ENCODE measurements at regions not wholly inside any gene's neighbourhood (a gene's known extent, or its start where the extent isn't known, plus 50 kb on each side); places are given as distances from the start of the nearest gene placed in this dataset.
"Not testable (repeated sequence)": the region's sequence is repeated elsewhere in the genome, so short reads cannot be mapped to it uniquely, and the experiment has no call there.

DNA sequence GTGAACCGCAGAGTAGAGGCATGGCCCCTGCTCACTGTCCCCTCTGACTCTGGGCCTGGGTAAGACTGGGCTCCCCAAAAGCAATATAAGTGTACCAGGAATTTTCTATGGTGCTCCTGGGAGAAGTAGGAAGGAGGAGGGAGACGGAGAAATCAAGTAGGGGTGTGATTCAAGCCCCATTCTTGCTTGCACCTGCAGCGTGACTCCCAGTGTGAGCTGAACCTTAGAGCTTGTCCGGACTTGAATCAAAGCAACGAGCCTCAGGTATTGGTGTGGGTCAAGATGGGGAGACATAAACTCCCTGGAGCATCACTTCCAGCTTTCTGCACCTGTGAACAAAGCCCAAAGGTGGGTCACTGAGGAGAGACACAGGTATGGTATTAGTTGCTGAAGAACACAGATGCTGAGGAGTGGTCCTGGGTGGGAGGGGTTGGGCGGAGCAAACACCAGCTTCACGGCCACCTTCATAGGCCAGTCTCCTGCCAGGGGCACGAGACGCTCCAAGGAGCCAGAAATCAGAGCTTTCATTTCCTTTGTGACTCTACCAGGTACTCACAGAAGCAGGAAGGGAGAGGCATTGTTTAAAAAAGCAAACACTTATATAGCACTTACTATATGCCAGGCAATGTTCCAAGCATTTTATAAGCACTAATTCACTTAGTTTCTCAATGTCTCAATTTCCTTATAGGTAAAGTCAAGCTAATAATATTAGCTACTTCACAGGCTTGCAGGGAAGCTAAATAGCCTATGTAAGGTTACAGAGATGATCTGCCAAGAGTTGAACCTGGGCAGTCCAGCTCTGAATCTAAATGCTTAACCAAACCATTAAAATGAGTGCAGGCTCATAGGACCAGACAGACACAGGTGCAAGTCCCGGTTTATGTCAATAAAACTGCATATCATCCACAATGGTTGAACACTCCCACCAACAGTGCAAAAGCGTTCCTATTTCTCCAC is 775.3 kb downstream of the UQCRFS1 start:
- no peak overlapping the region for H3K4me3 Mint-ChIP-seq
- peaks cover 38 to 53% of the 10 kb centered on the region in 2 donors for H3K4me1 Mint-ChIP-seq (ENCODE audit: low read depth in 2 of 2)
- ATAC-seq (no peak), DNase-seq (ENCODE audit: low spot score) (no peak)
- no peak overlapping the region for H3K27ac Mint-ChIP-seq
- H3K9me3 Mint-ChIP-seq, result no peaks in the 10 kb centered on the region
- H3K27me3 Mint-ChIP-seq, result no peaks in the 10 kb centered on the region
- no peaks in the 10 kb centered on the region for H3K36me3 Mint-ChIP-seq

- no peak for DNase-seq (ENCODE audit: low spot score)
- Mint-ChIP-seq H3K9me3 (no peaks in the 10 kb centered on the region), H3K36me3 (no peaks in the 10 kb centered on the region), H3K4me1 (ENCODE audit: low read depth in 2 of 2) (peaks cover 43 to 53% of the 10 kb centered on the region in 2 donors), H3K27me3 (no peaks in the 10 kb centered on the region), H3K27ac (peak overlapping the region in 1 of 2 donors; percentile 56), H3K4me3 (peak overlapping the region; percentile 2)
- no peak for ATAC-seq
Measured at GRCh38 chr19:28436320-28436719, 776.6 kb downstream of the UQCRFS1 start.

DNA sequence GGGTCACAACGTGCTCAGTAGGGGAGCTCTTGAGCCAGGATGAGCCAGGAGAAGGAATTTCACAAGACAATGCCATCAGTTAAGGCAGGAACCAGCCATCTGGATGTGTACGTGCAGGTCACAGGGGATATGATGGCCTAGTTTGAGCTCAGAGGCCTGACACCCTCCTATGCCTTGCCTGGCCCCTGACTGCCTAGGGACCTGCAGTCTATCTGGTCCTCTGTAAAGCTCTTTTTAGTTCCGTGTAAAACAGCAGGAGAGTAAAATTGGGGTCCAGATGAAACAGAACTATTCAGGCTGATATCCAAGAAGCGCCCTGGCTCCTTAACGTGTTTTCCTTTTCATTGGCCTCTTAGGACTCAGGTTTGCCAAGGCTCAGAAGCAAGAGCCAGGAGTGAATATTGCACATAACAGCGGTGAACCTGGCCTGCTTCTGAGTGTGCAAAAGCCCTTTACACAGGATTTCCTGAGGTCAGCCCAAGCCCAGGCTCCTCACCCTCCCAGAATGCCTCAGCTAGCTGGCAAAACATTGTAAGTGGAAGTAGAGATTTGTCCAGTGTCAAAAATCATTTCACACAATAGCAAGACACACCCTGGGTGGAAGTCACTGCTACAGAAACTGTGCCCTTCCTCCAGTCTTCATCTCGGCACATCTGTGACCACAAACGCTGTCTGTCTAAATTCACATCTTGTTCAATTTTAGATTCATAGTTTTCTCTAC is 777.2 kb downstream of the UQCRFS1 start:
- no peaks in the 10 kb centered on the region for H3K9me3 Mint-ChIP-seq
- no peaks in the 10 kb centered on the region for H3K27me3 Mint-ChIP-seq
- ATAC-seq (peak; percentile 31 to 68), DNase-seq (ENCODE audit: low spot score) (no peak)
- H3K36me3 Mint-ChIP-seq, result no peaks in the 10 kb centered on the region
- peaks cover 43 to 53% of the 10 kb centered on the region in 2 donors for H3K4me1 Mint-ChIP-seq (ENCODE audit: low read depth in 2 of 2)
- H3K4me3 Mint-ChIP-seq, result peak overlapping the region; percentile 50
- peak overlapping the region; percentile 51 to 56 for H3K27ac Mint-ChIP-seq

DNA sequence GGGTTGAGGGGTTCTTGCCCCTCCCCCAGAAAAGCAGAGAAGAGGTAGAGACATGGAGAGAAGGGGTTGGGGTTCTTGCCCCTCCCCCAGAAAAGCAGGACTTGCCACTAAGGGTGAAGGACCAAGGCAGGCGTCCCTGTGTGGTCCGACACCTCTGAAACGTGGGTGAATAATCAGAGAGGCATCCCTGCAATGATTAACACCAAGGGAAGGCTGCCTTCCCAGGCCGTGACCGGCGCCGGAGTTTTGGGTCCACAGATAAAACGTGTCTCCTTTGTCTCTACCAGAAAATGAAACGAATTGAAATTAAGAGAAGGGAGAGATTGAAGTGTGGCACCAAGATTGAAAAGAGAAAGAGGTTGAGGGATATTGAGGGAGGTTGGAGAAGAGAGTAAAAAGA is 778.2 kb downstream of the UQCRFS1 start:
- not testable (repeated sequence) for H3K27me3 Mint-ChIP-seq; ATAC-seq; H3K36me3 Mint-ChIP-seq; H3K9me3 Mint-ChIP-seq; DNase-seq (ENCODE audit: low spot score)
- Mint-ChIP-seq H3K4me3 (peak overlapping the region; percentile 50), H3K27ac (peak overlapping the region; percentile 51 to 56), H3K4me1 (ENCODE audit: low read depth in 2 of 2) (peaks cover 43 to 53% of the 10 kb centered on the region in 2 donors)

- not testable (repeated sequence) for H3K36me3 Mint-ChIP-seq, ATAC-seq
- peaks cover 43 to 53% of the 10 kb centered on the region in 2 donors for H3K4me1 Mint-ChIP-seq (ENCODE audit: low read depth in 2 of 2)
Measured at GRCh38 chr19:28434365-28434764, 778.6 kb downstream of the UQCRFS1 start.

DNA sequence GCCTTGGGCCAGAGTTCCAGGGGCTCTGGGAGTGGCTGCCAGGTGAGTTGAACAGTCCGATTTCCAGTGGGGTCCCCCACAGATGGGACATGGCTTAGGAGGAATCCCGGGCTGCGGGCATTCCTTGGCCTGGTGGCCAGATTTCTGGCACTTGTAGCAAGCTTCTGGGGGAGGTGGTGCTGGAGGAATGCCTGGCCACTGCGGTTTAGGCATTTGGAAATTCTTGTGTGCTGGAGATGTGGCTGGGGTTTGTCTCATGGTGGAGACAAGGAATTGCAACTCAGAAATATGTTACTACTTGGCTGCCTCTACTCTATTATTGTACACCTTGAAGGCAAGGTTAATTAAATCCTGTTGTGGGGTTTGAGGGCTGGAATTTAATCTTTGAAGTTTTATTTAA is 779.8 kb downstream of the UQCRFS1 start:
- not testable (repeated sequence) for H3K36me3 Mint-ChIP-seq; ATAC-seq; H3K4me3 Mint-ChIP-seq; H3K27ac Mint-ChIP-seq; H3K9me3 Mint-ChIP-seq; H3K27me3 Mint-ChIP-seq; DNase-seq (ENCODE audit: low spot score)
- H3K4me1 Mint-ChIP-seq (ENCODE audit: low read depth in 2 of 2), result peaks cover 43 to 48% of the 10 kb centered on the region in 2 donors

More at GRCh38 chr19:28434365-28434764, 778.6 kb downstream of the UQCRFS1 start:
- not testable (repeated sequence) for H3K27me3 Mint-ChIP-seq; H3K9me3 Mint-ChIP-seq; DNase-seq (ENCODE audit: low spot score)
- peak overlapping the region; percentile 50 for H3K4me3 Mint-ChIP-seq
- H3K27ac Mint-ChIP-seq, result peak overlapping the region in 1 of 2 donors; percentile 51

- no peaks in the 10 kb centered on the region for H3K27me3 Mint-ChIP-seq
Measured at GRCh38 chr19:28430214-28430613, 782.7 kb downstream of the UQCRFS1 start.

GRCh38 chr19:28429356-28429755 is 783.6 kb downstream of the UQCRFS1 start:
- Mint-ChIP-seq H3K9me3 (no peaks in the 10 kb centered on the region), H3K4me3 (no peak overlapping the region), H3K27ac (no peak overlapping the region), H3K27me3 (no peaks in the 10 kb centered on the region), H3K4me1 (ENCODE audit: low read depth in 2 of 2) (peaks cover 11 to 30% of the 10 kb centered on the region in 2 donors), H3K36me3 (no peaks in the 10 kb centered on the region)
- ATAC-seq, result no peak
- DNase-seq (ENCODE audit: low spot score), result no peak

More at GRCh38 chr19:28430214-28430613, 782.7 kb downstream of the UQCRFS1 start:
- no peak for ATAC-seq
- Mint-ChIP-seq H3K27ac (no peak overlapping the region), H3K4me1 (ENCODE audit: low read depth in 2 of 2) (peaks cover 20 to 34% of the 10 kb centered on the region in 2 donors), H3K9me3 (no peaks in the 10 kb centered on the region), H3K4me3 (no peak overlapping the region), H3K36me3 (no peaks in the 10 kb centered on the region)
- no peak for DNase-seq (ENCODE audit: low spot score)

DNA sequence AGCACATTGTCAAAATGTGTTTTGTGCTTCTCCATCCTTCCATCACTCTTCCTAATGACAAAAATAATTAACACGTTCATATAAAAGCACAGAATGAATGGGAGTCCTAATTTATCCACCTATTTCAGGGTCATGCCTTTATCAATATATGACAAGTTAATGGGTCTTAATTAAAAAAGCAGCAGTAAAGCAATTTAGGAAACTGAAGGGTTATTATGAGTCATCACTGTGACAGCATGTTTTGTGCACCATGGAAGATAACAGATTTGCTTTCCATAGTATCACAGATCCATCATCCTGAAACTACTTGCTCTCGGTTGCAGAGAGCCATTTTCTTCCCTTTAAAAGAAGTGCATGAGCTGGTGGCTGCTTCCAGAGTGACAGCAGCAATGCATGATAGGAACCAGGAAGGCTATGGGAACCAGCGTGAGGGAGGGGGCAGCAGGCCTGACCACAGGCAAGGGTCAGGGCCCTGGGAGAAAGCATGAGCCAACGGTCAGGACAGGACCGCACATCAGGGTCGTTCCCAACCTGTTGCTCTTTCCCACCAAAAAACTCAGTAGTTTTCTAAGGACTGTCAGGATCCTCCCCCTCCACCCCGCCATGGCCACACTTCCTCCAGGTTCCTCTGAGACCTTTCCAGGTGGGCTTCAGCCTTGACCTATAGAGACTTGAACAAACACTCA is 784.1 kb downstream of the UQCRFS1 start:
- no peak overlapping the region for H3K4me3 Mint-ChIP-seq
- ATAC-seq (no peak), DNase-seq (ENCODE audit: low spot score) (no peak)
- no peaks in the 10 kb centered on the region for H3K27me3 Mint-ChIP-seq
- H3K4me1 Mint-ChIP-seq (ENCODE audit: low read depth in 2 of 2), result peaks cover 6 to 25% of the 10 kb centered on the region in 2 donors
- H3K27ac Mint-ChIP-seq, result no peak overlapping the region
- no peaks in the 10 kb centered on the region for H3K9me3 Mint-ChIP-seq
- H3K36me3 Mint-ChIP-seq, result no peaks in the 10 kb centered on the region

GRCh38 chr19:28427376-28428083 is 785.4 kb downstream of the UQCRFS1 start:
- H3K9me3 Mint-ChIP-seq, result no peaks in the 10 kb centered on the region
- no peak overlapping the region for H3K27ac Mint-ChIP-seq
- DNase-seq (ENCODE audit: low spot score), result no peak
- H3K36me3 Mint-ChIP-seq, result no peaks in the 10 kb centered on the region
- H3K4me1 Mint-ChIP-seq (ENCODE audit: low read depth in 2 of 2), result peaks cover 6 to 22% of the 10 kb centered on the region in 2 donors
- ATAC-seq, result peak in 1 of 2 donors; percentile 24
- no peak overlapping the region for H3K4me3 Mint-ChIP-seq
- H3K27me3 Mint-ChIP-seq, result no peaks in the 10 kb centered on the region

GRCh38 chr19:28426730-28427225 is 786.2 kb downstream of the UQCRFS1 start:
- Mint-ChIP-seq H3K9me3 (no peaks in the 10 kb centered on the region), H3K4me3 (no peak overlapping the region), H3K27ac (no peak overlapping the region), H3K36me3 (no peaks in the 10 kb centered on the region), H3K27me3 (no peaks in the 10 kb centered on the region), H3K4me1 (ENCODE audit: low read depth in 2 of 2) (peaks cover 1 to 20% of the 10 kb centered on the region in 2 donors)
- ATAC-seq, result no peak
- no peak for DNase-seq (ENCODE audit: low spot score)

GRCh38 chr19:28426110-28426729 is 786.7 kb downstream of the UQCRFS1 start:
- Mint-ChIP-seq H3K9me3 (no peaks in the 10 kb centered on the region), H3K36me3 (no peaks in the 10 kb centered on the region), H3K4me3 (no peak overlapping the region), H3K27me3 (no peaks in the 10 kb centered on the region), H3K4me1 (ENCODE audit: low read depth in 2 of 2) (peaks cover 0 to 25% of the 10 kb centered on the region in 2 donors), H3K27ac (no peak overlapping the region)
- ATAC-seq, result no peak
- DNase-seq (ENCODE audit: low spot score), result no peak
